ENCODE measurements at regions not wholly inside any gene's neighbourhood (a gene's known extent, or its start where the extent isn't known, plus 50 kb on each side); places are given as distances from the start of the nearest gene placed in this dataset.
"Not testable (repeated sequence)": the region's sequence is repeated elsewhere in the genome, so short reads cannot be mapped to it uniquely, and the experiment has no call there.

- ATAC-seq (no peak), DNase-seq (no peak)
- Histone ChIP-seq H3K4me1 (peaks cover 4% of the 10 kb centered on the region), H3K4me3 (no peak overlapping the region), H3K9me3 (no peaks in the 10 kb centered on the region), H3K36me3 (ENCODE audit: insufficient read depth in 1 of 2, low read depth in 1 of 2) (no peaks in the 10 kb centered on the region), H3K27me3 (ENCODE audit: insufficient read depth in 3 of 3, low read length in 2 of 3) (no peaks in the 10 kb centered on the region), H3K27ac (no peak overlapping the region)
- no peak for TF ChIP-seq CTCF (IDR thresholded peaks at IDR 0.05)
- 70 to 82% (median 77%) methylated on average over 2 of the region's 2 CpGs for WGBS, 3 donors
- intact Hi-C loops (cut with DNase I) = loop anchor here (5.0 to 10.0 kb wide), 4 partner anchors 112 to 367 kb away; partner anchors contain the start of gene NAT10 (in 1 of the 2)
Measured at GRCh38 chr11:33994937-33995336, 56.6 kb upstream of the CAPRIN1 start.

- DNase-seq; H3K4me3 ChIP-seq; H3K27me3 ChIP-seq (ENCODE audit: insufficient read depth in 3 of 3, low read length in 2 of 3); H3K36me3 ChIP-seq (ENCODE audit: insufficient read depth in 1 of 2, low read depth in 1 of 2); H3K27ac ChIP-seq; H3K9me3 ChIP-seq; H3K4me1 ChIP-seq; ATAC-seq: not testable (repeated sequence)
- WGBS, 3 donors = 42 to 47% (median 44%) methylated on average over 13 of the region's 13 CpGs
- intact Hi-C loops (cut with DNase I) = loop anchor here (10.0 kb wide), 2 partner anchors 124 to 144 kb away; no protein-coding TSS in a partner anchor
Measured at GRCh38 chr11:33991136-33991535, 60.4 kb upstream of the CAPRIN1 start.

- H3K36me3 ChIP-seq (ENCODE audit: insufficient read depth in 1 of 2, low read depth in 1 of 2); DNase-seq; H3K4me3 ChIP-seq; H3K27ac ChIP-seq; H3K9me3 ChIP-seq; ATAC-seq; H3K4me1 ChIP-seq; H3K27me3 ChIP-seq (ENCODE audit: insufficient read depth in 3 of 3, low read length in 2 of 3): not testable (repeated sequence)
- intact Hi-C loops (cut with DNase I) = loop anchor here (10.0 kb wide), 2 partner anchors 125 to 145 kb away; no protein-coding TSS in a partner anchor
- 85 to 93% (median 92%) methylated on average over 25 to 32 of the region's 32 CpGs for WGBS, 3 donors
Measured at GRCh38 chr11:33990131-33990530, 61.4 kb upstream of the CAPRIN1 start.

GRCh38 chr11:33989461-33989860, 62.1 kb upstream of the CAPRIN1 start:
- H3K36me3 ChIP-seq (ENCODE audit: insufficient read depth in 1 of 2, low read depth in 1 of 2) = no peaks in the 10 kb centered on the region
- H3K27ac ChIP-seq = no peak overlapping the region
- intact Hi-C loops (cut with DNase I) = loop anchor here in 1 of 2 donors (5.0 kb wide), 1 partner anchor 132 kb away; no protein-coding TSS in a partner anchor
- WGBS, 3 donors = 74 to 77% (median 74%) methylated on average over 7 of the region's 7 CpGs
- DNase-seq (no peak), ATAC-seq (no peak)
- no peak overlapping the region for H3K4me3 ChIP-seq
- no peaks in the 10 kb centered on the region for H3K9me3 ChIP-seq
- H3K4me1 ChIP-seq = no peaks in the 10 kb centered on the region
- H3K27me3 ChIP-seq (ENCODE audit: insufficient read depth in 3 of 3, low read length in 2 of 3) = no peaks in the 10 kb centered on the region
- TF ChIP-seq CTCF (IDR thresholded peaks at IDR 0.05) = no peak

- H3K36me3 ChIP-seq (ENCODE audit: insufficient read depth in 1 of 2, low read depth in 1 of 2) = no peaks in the 10 kb centered on the region
- intact Hi-C loops (cut with DNase I) = loop anchor here in 1 of 2 donors (5.0 kb wide), 1 partner anchor 131 kb away; no protein-coding TSS in a partner anchor
- H3K4me3 ChIP-seq = no peak overlapping the region
- no peak for ATAC-seq
- no peaks in the 10 kb centered on the region for H3K27me3 ChIP-seq (ENCODE audit: insufficient read depth in 3 of 3, low read length in 2 of 3)
- no peak overlapping the region for H3K27ac ChIP-seq
- no peaks in the 10 kb centered on the region for H3K4me1 ChIP-seq
- no peak for DNase-seq
- H3K9me3 ChIP-seq = no peaks in the 10 kb centered on the region
- WGBS, 3 donors = 81 to 87% (median 85%) methylated on average over 7 of the region's 7 CpGs
- TF ChIP-seq CTCF (IDR thresholded peaks at IDR 0.05) = no peak
Measured at GRCh38 chr11:33988586-33989370, 62.8 kb upstream of the CAPRIN1 start.
